Type B pancreatic cell (in vitro differentiated cells): ENCODE measurements at regions not wholly inside any gene's neighbourhood (a gene's known extent, or its start where the extent isn't known, plus 50 kb on each side); places are given as distances from the start of the nearest gene placed in this dataset.

Experiments used
- DNase-seq: peaks from one replicate; pipeline ENCODE4 v3.0.0; 2021; ENCODE audit warnings: mixed read lengths; ENCODE audit not compliant: unreplicated experiment; ENCODE audit errors: extremely low spot score
- H3K27ac Mint-ChIP-seq: 2 replicates; pipeline ENCODE4 v1.8.0; 2021; ENCODE audit warnings: mild to moderate bottlenecking, mixed read lengths
- H3K27me3 Mint-ChIP-seq: 2 replicates; pipeline ENCODE4 v1.8.0; 2021; ENCODE audit warnings: mixed read lengths
- H3K36me3 Mint-ChIP-seq: 2 replicates; pipeline ENCODE4 v1.8.0; 2021; ENCODE audit warnings: mixed read lengths
- H3K4me1 Mint-ChIP-seq: one replicate; pipeline ENCODE4 v1.8.0; 2021; ENCODE audit warnings: mixed read lengths; ENCODE audit not compliant: unreplicated experiment
- H3K4me3 Mint-ChIP-seq: 2 replicates; pipeline ENCODE4 v1.8.0; 2021; ENCODE audit warnings: mild to moderate bottlenecking, mixed read lengths
- H3K9me3 Mint-ChIP-seq: 2 replicates; pipeline ENCODE4 v1.8.0; 2021; ENCODE audit warnings: mixed read lengths
- CTCF ChIP-seq: fragments of 200-600 bp; sonication (generic); conservative IDR thresholded peaks from 2 replicates; pipeline ENCODE4 v1.5.0; 2021; ENCODE audit warnings: antibody characterized with exemption, mild to moderate bottlenecking

- no peak overlapping the region for H3K4me3 Mint-ChIP-seq
- no peaks in the 10 kb centered on the region for H3K36me3 Mint-ChIP-seq
- peaks cover 3% of the 10 kb centered on the region for H3K4me1 Mint-ChIP-seq
- H3K27me3 Mint-ChIP-seq = no peaks in the 10 kb centered on the region
- no peak for TF ChIP-seq CTCF
- no peak overlapping the region for H3K27ac Mint-ChIP-seq
- no peak for DNase-seq
- H3K9me3 Mint-ChIP-seq = no peaks in the 10 kb centered on the region
Measured at GRCh38 chr4:57274082-57274481, 163.9 kb upstream of the IGFBP7 start.

- Mint-ChIP-seq H3K27ac (no peak overlapping the region), H3K36me3 (peaks cover 3% of the 10 kb centered on the region), H3K4me3 (no peak overlapping the region), H3K27me3 (no peaks in the 10 kb centered on the region), H3K4me1 (peaks cover 8% of the 10 kb centered on the region), H3K9me3 (no peaks in the 10 kb centered on the region)
- DNase-seq = no peak
- no peak for TF ChIP-seq CTCF
Measured at GRCh38 chr4:57270346-57270745, 160.2 kb upstream of the IGFBP7 start.

- TF ChIP-seq CTCF = no peak
- no peak overlapping the region for H3K4me3 Mint-ChIP-seq
- H3K4me1 Mint-ChIP-seq = peaks cover 4% of the 10 kb centered on the region
- H3K36me3 Mint-ChIP-seq = peaks cover 3% of the 10 kb centered on the region
- peaks cover 11% of the 10 kb centered on the region for H3K9me3 Mint-ChIP-seq
- H3K27me3 Mint-ChIP-seq = no peaks in the 10 kb centered on the region
- H3K27ac Mint-ChIP-seq = no peak overlapping the region
- DNase-seq = no peak
Measured at GRCh38 chr4:57265831-57266582, 155.8 kb upstream of the IGFBP7 start.

- H3K4me3 Mint-ChIP-seq = no peak overlapping the region
- peaks cover 9% of the 10 kb centered on the region for H3K9me3 Mint-ChIP-seq
- no peaks in the 10 kb centered on the region for H3K27me3 Mint-ChIP-seq
- H3K27ac Mint-ChIP-seq = no peak overlapping the region
- H3K36me3 Mint-ChIP-seq = no peaks in the 10 kb centered on the region
- TF ChIP-seq CTCF = no peak
- H3K4me1 Mint-ChIP-seq = peaks cover 27% of the 10 kb centered on the region
- DNase-seq = no peak
Measured at GRCh38 chr4:57254754-57255153, 144.6 kb upstream of the IGFBP7 start.

GRCh38 chr4:57249083-57249482 is 138.9 kb upstream of the IGFBP7 start:
- DNase-seq = no peak
- no peak for TF ChIP-seq CTCF
- peaks cover 27% of the 10 kb centered on the region for H3K4me1 Mint-ChIP-seq
- H3K4me3 Mint-ChIP-seq = no peak overlapping the region
- H3K9me3 Mint-ChIP-seq = peaks cover 4% of the 10 kb centered on the region
- no peak overlapping the region for H3K27ac Mint-ChIP-seq
- no peaks in the 10 kb centered on the region for H3K36me3 Mint-ChIP-seq
- no peaks in the 10 kb centered on the region for H3K27me3 Mint-ChIP-seq
